HEK293 (cell line): ENCODE measurements at regions not wholly inside any gene's neighbourhood (a gene's known extent, or its start where the extent isn't known, plus 50 kb on each side); places are given as distances from the start of the nearest gene placed in this dataset.

Experiments used
- CTCF ChIA-PET: fragments of 350-600 bp; formaldehyde crosslinking; extraction: SDS; loops from one replicate; lab custom pipeline; 2021; ENCODE audit warnings: antibody characterized with exemption; lab: Yijun Ruan, JAX
- POLR2A ChIA-PET: fragments of 300-600 bp; formaldehyde crosslinking; extraction: SDS; loops from one replicate; lab custom pipeline; 2020; ENCODE audit warnings: antibody characterized with exemption, inconsistent platforms; lab: Yijun Ruan, JAX
- H3K27ac ChIP-seq: fragments of 200-500 bp; sonication (Bioruptor generic); 2 replicates; pipeline ENCODE4 v1.5.1; 2014; ENCODE audit warnings: low read depth, low read length, control low read depth, inconsistent platforms; ENCODE audit errors: extremely low read depth
- H3K36me3 ChIP-seq, 2 experiments: fragments of 200-500 bp in 1 of 2; sonication (Bioruptor generic) in 1 of 2; 1 replicate in 1 of 2; 2 replicates in 1 of 2; pipeline ENCODE4 v1.5.1; 2014 to 2017; ENCODE audit warnings: inconsistent platforms in 2 of 2, low read length in 2 of 2; ENCODE audit not compliant: control insufficient read depth in 2 of 2, insufficient read depth in 1 of 2
- H3K4me1 ChIP-seq: fragments of 200-500 bp; sonication (Bioruptor generic); 2 replicates; pipeline ENCODE4 v1.5.1; 2014; ENCODE audit warnings: mild to moderate bottlenecking, low read length, inconsistent platforms; ENCODE audit not compliant: control insufficient read depth, insufficient read depth
- H3K4me3 ChIP-seq: 2 replicates; pipeline ENCODE4 v1.5.1; 2011; ENCODE audit warnings: low read depth, mild to moderate bottlenecking, control low read depth, low read length, moderate library complexity
- H3K9me3 ChIP-seq: fragments of 200-500 bp; sonication (Bioruptor generic); 2 replicates; pipeline ENCODE4 v1.5.1; 2014; ENCODE audit warnings: low read depth, low read length, inconsistent platforms; ENCODE audit not compliant: control insufficient read depth, insufficient read depth
- BCL6B ChIP-seq: fragments of 450-650 bp; formaldehyde crosslinking; IDR thresholded peaks from 2 replicates; pipeline ENCODE4 v1.5.1; 2017; ENCODE audit warnings: missing biosample characterization, missing genetic modification characterization
- GLI2 ChIP-seq: fragments of 450-650 bp; formaldehyde crosslinking; IDR thresholded peaks from 2 replicates; pipeline ENCODE4; 2017; ENCODE audit warnings: missing biosample characterization, missing genetic modification characterization, low read depth, borderline replicate concordance
- SCRT2 ChIP-seq: fragments of 450-650 bp; formaldehyde crosslinking; IDR thresholded peaks from 2 replicates; pipeline ENCODE4 v1.5.1; 2016; ENCODE audit warnings: missing biosample characterization, missing genetic modification characterization
- TCF7L2 ChIP-seq: IDR thresholded peaks from 2 replicates; pipeline ENCODE4 v1.6.1; 2011; ENCODE audit warnings: low read depth, mild to moderate bottlenecking, inconsistent platforms, low read length, moderate library complexity, borderline replicate concordance
- ZBTB10 ChIP-seq: fragments of 450-650 bp; formaldehyde crosslinking; IDR thresholded peaks from 2 replicates; pipeline ENCODE4 v1.5.1; 2016; ENCODE audit warnings: missing biosample characterization, missing genetic modification characterization
- ZBTB48 ChIP-seq: fragments of 450-650 bp; formaldehyde crosslinking; IDR thresholded peaks from 2 replicates; pipeline ENCODE4 v1.5.1; 2016; ENCODE audit warnings: missing biosample characterization, missing genetic modification characterization
- ZNF169 ChIP-seq: fragments of 450-650 bp; formaldehyde crosslinking; IDR thresholded peaks from 2 replicates; pipeline ENCODE4 v1.5.1; 2016; ENCODE audit warnings: missing biosample characterization, missing genetic modification characterization
- ZNF26 ChIP-seq: fragments of 450-650 bp; formaldehyde crosslinking; IDR thresholded peaks from 2 replicates; pipeline ENCODE4 v1.5.1; 2016; ENCODE audit warnings: missing biosample characterization, missing genetic modification characterization
- ZNF335 ChIP-seq: fragments of 450-650 bp; formaldehyde crosslinking; conservative IDR thresholded peaks from 2 replicates; pipeline ENCODE4 v1.5.1; 2016; ENCODE audit warnings: missing biosample characterization, missing genetic modification characterization
- ZNF366 ChIP-seq: fragments of 450-650 bp; formaldehyde crosslinking; conservative IDR thresholded peaks from 2 replicates; pipeline ENCODE4 v1.5.1; 2016; ENCODE audit warnings: missing biosample characterization, missing genetic modification characterization
- ZNF404 ChIP-seq: fragments of 450-650 bp; formaldehyde crosslinking; IDR thresholded peaks from 2 replicates; pipeline ENCODE4 v1.5.1; 2017; ENCODE audit warnings: missing biosample characterization, missing genetic modification characterization
- ZNF449 ChIP-seq: fragments of 450-650 bp; formaldehyde crosslinking; IDR thresholded peaks from 2 replicates; pipeline ENCODE4 v1.5.1; 2017; ENCODE audit warnings: missing biosample characterization, mild to moderate bottlenecking, missing genetic modification characterization, moderate library complexity
- ZNF521 ChIP-seq: fragments of 450-650 bp; formaldehyde crosslinking; IDR thresholded peaks from 2 replicates; pipeline ENCODE4 v1.5.1; 2017; ENCODE audit warnings: missing biosample characterization, mild to moderate bottlenecking, missing genetic modification characterization
- ZNF585B ChIP-seq: fragments of 450-650 bp; formaldehyde crosslinking; IDR thresholded peaks from 2 replicates; pipeline ENCODE4 v1.5.1; 2016; ENCODE audit warnings: missing biosample characterization, missing genetic modification characterization
- ZNF596 ChIP-seq: fragments of 450-650 bp; IDR thresholded peaks from 2 replicates; pipeline ENCODE4 v1.5.0; 2018; ENCODE audit warnings: missing biosample characterization, mild to moderate bottlenecking, missing genetic modification characterization, moderate library complexity
- ZNF623 ChIP-seq: fragments of 450-650 bp; formaldehyde crosslinking; IDR thresholded peaks from 2 replicates; pipeline ENCODE4 v1.5.1; 2016; ENCODE audit warnings: missing biosample characterization, missing genetic modification characterization
- ZNF658 ChIP-seq: fragments of 450-650 bp; formaldehyde crosslinking; IDR thresholded peaks from 2 replicates; pipeline ENCODE4; 2016; ENCODE audit warnings: missing biosample characterization, missing genetic modification characterization
- ZNF707 ChIP-seq: fragments of 450-650 bp; formaldehyde crosslinking; IDR thresholded peaks from 2 replicates; pipeline ENCODE4 v1.5.1; 2016; ENCODE audit warnings: missing biosample characterization, missing genetic modification characterization
- ZNF777 ChIP-seq: fragments of 450-650 bp; formaldehyde crosslinking; IDR thresholded peaks from 2 replicates; pipeline ENCODE4 v1.5.1; 2017; ENCODE audit warnings: missing biosample characterization, missing genetic modification characterization, borderline replicate concordance

GRCh38 chr13:111923439-111923838 lies 143.5 kb upstream of the SOX1 start (continued):
- TF ChIP-seq ZNF521 (tag by site-specific recombination) (no peak), GLI2 (tag by site-specific recombination) (no peak), ZNF366 (tag by site-specific recombination) (no peak), ZNF623 (tag by site-specific recombination) (no peak), BCL6B (tag by site-specific recombination) (no peak)

GRCh38 chr13:111923991-111924677 lies 142.8 kb upstream of the SOX1 start:
- H3K27ac ChIP-seq = no peak overlapping the region
- no peaks in the 10 kb centered on the region for H3K4me1 ChIP-seq
- no peak overlapping the region for H3K4me3 ChIP-seq
- ChIA-PET CTCF (no interaction called here), POLR2A (no interaction called here)
- no peaks in the 10 kb centered on the region for H3K36me3 ChIP-seq
- TF ChIP-seq ZBTB10 (tag by site-specific recombination) = no peak
- no peak for TF ChIP-seq ZNF335 (tag by site-specific recombination)
- TF ChIP-seq ZNF585B (tag by site-specific recombination) = no peak
- no peak for TF ChIP-seq SCRT2 (tag by site-specific recombination)
- no peak for TF ChIP-seq TCF7L2
- no peak for TF ChIP-seq ZNF658 (tag by site-specific recombination)
- TF ChIP-seq ZNF596 (tag by site-specific recombination) = no peak
- TF ChIP-seq ZNF449 (tag by site-specific recombination) = no peak
- TF ChIP-seq ZNF707 = no peak
- TF ChIP-seq ZNF404 (tag by site-specific recombination) = no peak
- TF ChIP-seq ZNF26 (tag by site-specific recombination) = no peak
- TF ChIP-seq ZNF169 (tag by site-specific recombination) = no peak
- no peak for TF ChIP-seq ZNF777
- no peak for TF ChIP-seq ZBTB48 (tag by site-specific recombination)
- no peaks in the 10 kb centered on the region for H3K9me3 ChIP-seq
